GM12878 (cell line): ENCODE measurements at regions not wholly inside any gene's neighbourhood (a gene's known extent, or its start where the extent isn't known, plus 50 kb on each side); places are given as distances from the start of the nearest gene placed in this dataset.
A peak's percentile ranks its signal among the peaks of the same experiment; 100 is the strongest.

Experiments used
- ATAC-seq: fragments of 200-7000 bp; cut with Tn5 transposase; 3 replicates; pipeline ENCODE4 v1.9.1; 2020; ENCODE audit warnings: mild to moderate bottlenecking, moderate library complexity
- BruUV-seq: library from RNA; stranded (reverse); fragments of 400-500 nt; replicated peaks from 2 replicates; lab custom pipeline; 2021; lab: Mats Ljungman, UMichigan
- CTCF ChIA-PET: fragments of 300-600 bp; sonication (Branson Sonifier 250); formaldehyde crosslinking; extraction: SDS; loops from one replicate; lab custom pipeline; 2021; ENCODE audit warnings: inconsistent platforms; lab: Yijun Ruan, JAX
- POLR2A ChIA-PET: fragments of 350-600 bp; formaldehyde crosslinking; extraction: SDS; loops from one replicate; lab custom pipeline; 2021; ENCODE audit warnings: inconsistent platforms; lab: Charles Lee
- RAD21 ChIA-PET: fragments of 300-600 bp; sonication (Branson Sonifier 250); formaldehyde crosslinking; loops from one replicate; lab custom pipeline; 2023; ENCODE audit warnings: antibody characterized with exemption; ENCODE audit not compliant: unreplicated experiment; lab: Charles Lee
- SMC1A ChIA-PET: fragments of 300-600 bp; sonication (Branson Sonifier 250); formaldehyde crosslinking; loops from one replicate; lab custom pipeline; 2023; ENCODE audit not compliant: unreplicated experiment, uncharacterized antibody; lab: Charles Lee
- DNase-seq: peaks from one replicate; pipeline ENCODE4 v3.0.0-alpha.2; 2011; ENCODE audit warnings: low read depth, low spot score
- FAIRE-seq: peaks from 3 replicates; lab custom pipeline; 2011; peaks lifted over from hg19 to GRCh38; lab: Jason Lieb, UNC
- H2AFZ ChIP-seq: 2 replicates; pipeline ENCODE4 v1.6.0; 2011; ENCODE audit warnings: low read depth, low read length, control low read depth; ENCODE audit not compliant: control insufficient read depth
- H3K27ac ChIP-seq: 2 replicates; pipeline ENCODE4 v1.5.1; 2011; ENCODE audit warnings: control low read depth; ENCODE audit not compliant: control insufficient read depth, insufficient read depth
- H3K27me3 ChIP-seq, 2 experiments: replicated peaks in 1 of 2; 2 replicates each; pipeline versions ENCODE4 v1.6.0 to v1.6.1; 2011; ENCODE audit warnings: low read length in 1 of 2; ENCODE audit not compliant: control insufficient read depth in 2 of 2, insufficient read depth in 2 of 2
- H3K36me3 ChIP-seq, 2 experiments: 2 replicates each; pipeline ENCODE4 v1.5.1; 2011; ENCODE audit warnings: low read length in 1 of 2; ENCODE audit not compliant: control insufficient read depth in 2 of 2, insufficient read depth in 2 of 2
- H3K4me1 ChIP-seq: 2 replicates; pipeline ENCODE4 v1.6.1; 2011; ENCODE audit warnings: mild to moderate bottlenecking, low read length, moderate library complexity, mixed read lengths; ENCODE audit not compliant: control insufficient read depth, insufficient read depth
- H3K4me2 ChIP-seq: 2 replicates; pipeline ENCODE4 v1.6.0; 2011; ENCODE audit warnings: control low read depth; ENCODE audit not compliant: control insufficient read depth, insufficient read depth
- H3K4me3 ChIP-seq: fragments of 200-600 bp; sonication (generic); 2 replicates; pipeline ENCODE4 v1.5.1; 2016
- H3K79me2 ChIP-seq: 2 replicates; pipeline ENCODE4 v1.6.0; 2011; ENCODE audit warnings: low read length; ENCODE audit not compliant: control insufficient read depth, insufficient read depth
- H3K9ac ChIP-seq: 2 replicates; pipeline ENCODE4 v1.8.0; 2011; ENCODE audit warnings: low read length, control low read depth, mixed read lengths; ENCODE audit not compliant: control insufficient read depth, insufficient read depth
- H3K9me3 ChIP-seq: replicated peaks from 3 replicates; pipeline ENCODE4 v1.5.1; 2011; ENCODE audit warnings: mild to moderate bottlenecking, low read length; ENCODE audit not compliant: control insufficient read depth, insufficient read depth
- H4K20me1 ChIP-seq: 2 replicates; pipeline ENCODE4 v1.6.0; 2011; ENCODE audit not compliant: control insufficient read depth, insufficient read depth
- ATF3 ChIP-seq: IDR thresholded peaks from 2 replicates; pipeline ENCODE4 v1.6.1; 2011; ENCODE audit warnings: low read depth, mild to moderate bottlenecking, low read length, moderate library complexity, borderline replicate concordance; ENCODE audit errors: extremely low read depth
- BCL3 ChIP-seq: IDR thresholded peaks from 2 replicates; pipeline ENCODE4 v1.6.1; 2011; ENCODE audit warnings: borderline replicate concordance, low read depth, mild to moderate bottlenecking, moderate library complexity, low read length; ENCODE audit not compliant: insufficient read depth, poor library complexity, severe bottlenecking
- CEBPB ChIP-seq, 2 experiments: fragments of 150-350 bp in 1 of 2; IDR thresholded peaks; 2 replicates each; pipeline ENCODE4 v1.6.1; 2012 to 2014; ENCODE audit warnings: low read depth in 2 of 2, low read length in 2 of 2, borderline replicate concordance in 1 of 2, inconsistent platforms in 1 of 2
- CUX1 ChIP-seq: IDR thresholded peaks from 2 replicates; pipeline ENCODE4 v1.6.1; 2012; ENCODE audit warnings: improper control_type of control experiment, low read depth, low read length; ENCODE audit not compliant: insufficient replicate concordance
- DPF2 ChIP-seq: fragments of 450-650 bp; IDR thresholded peaks from 2 replicates; pipeline ENCODE4 v1.6.1; 2017; ENCODE audit warnings: mild to moderate bottlenecking
- MTA3 ChIP-seq: IDR thresholded peaks from 2 replicates; pipeline ENCODE4 v1.6.1; 2012; ENCODE audit warnings: low read length, inconsistent platforms, borderline replicate concordance
- NR2C2 ChIP-seq: IDR thresholded peaks from 2 replicates; pipeline ENCODE4 v1.6.1; 2011; ENCODE audit warnings: borderline replicate concordance, low read depth; ENCODE audit not compliant: control insufficient read depth, insufficient read length
- RAD21 ChIP-seq: IDR thresholded peaks from 2 replicates; pipeline ENCODE4 v1.6.1; 2011; ENCODE audit warnings: mild to moderate bottlenecking, low read depth, low read length, moderate library complexity; ENCODE audit not compliant: insufficient read depth
- WRNIP1 ChIP-seq: IDR thresholded peaks from 2 replicates; pipeline ENCODE4 v1.6.1; 2011; ENCODE audit warnings: low read depth, low read length, improper control_type of control experiment, borderline replicate concordance
- ZBED1 ChIP-seq: IDR thresholded peaks from 2 replicates; pipeline ENCODE4 v1.6.1; 2016; ENCODE audit warnings: borderline replicate concordance
- WGBS: methylation state at CpG from one replicate; pipeline ENCODE4 v1.1.6; 2016; ENCODE audit warnings: low lambda C conversion rate; ENCODE audit not compliant: insufficient replicate concordance, insufficient coverage; ENCODE audit errors: missing lambda C conversion rate; 5-methylcytosine and 5-hydroxymethylcytosine counted together
- in situ Hi-C: fragments of 300-500 bp; cut with MboI; formaldehyde crosslinking; loops from 9 replicates; pipeline ENCODE4 v1.14.3; 2018; ENCODE audit warnings: mixed read lengths
- intact Hi-C: fragments of 100-400 bp; cut with micrococcal nuclease; formaldehyde crosslinking; loops from one replicate; pipeline ENCODE4 v1.14.2; 2022; ENCODE audit not compliant: unreplicated experiment

- FAIRE-seq: no peak
- no peak for DNase-seq
Observed at GRCh38 chr13:47126432-47126831, 229.6 kb upstream of the HTR2A start.

GRCh38 chr13:47121092-47121763 is 224.4 kb upstream of the HTR2A start:
- in situ Hi-C loops (no loop called here), intact Hi-C loops (no loop called here)
- no peaks in the 10 kb centered on the region for H3K27me3 ChIP-seq
- 72% methylated on average over 1 of the region's 1 CpG for WGBS
- no peak overlapping the region for H2AFZ ChIP-seq
- DNase-seq: no peak
- no peaks in the 10 kb centered on the region for H3K9me3 ChIP-seq
- no peaks in the 10 kb centered on the region for H3K4me1 ChIP-seq
- H4K20me1 ChIP-seq: no peaks in the 10 kb centered on the region
- ChIA-PET CTCF (interaction anchor here (1.6 kb wide), 1 partner anchor 159 kb away, joined by 4 read pairs; no protein-coding TSS in a partner anchor), POLR2A (no interaction called here), RAD21 (no interaction called here), SMC1A (no interaction called here)
- no peaks in the 10 kb centered on the region for H3K36me3 ChIP-seq
- no TSS peak for BruUV-seq
- no peak for FAIRE-seq
- no peak overlapping the region for H3K4me3 ChIP-seq
- H3K27ac ChIP-seq: no peak overlapping the region
- no peak for ATAC-seq
- H3K4me2 ChIP-seq: no peak overlapping the region
- H3K79me2 ChIP-seq: no peaks in the 10 kb centered on the region
- no peak overlapping the region for H3K9ac ChIP-seq
- TF ChIP-seq CEBPB (IDR thresholded peaks at IDR 0.05; ENCODE audit: borderline replicate concordance in 1 of 2, low read depth in 2 of 2, low read length in 2 of 2) (no peak), CUX1 (no peak), WRNIP1 (no peak), MTA3 (no peak), BCL3 (no peak), ATF3 (no peak), DPF2 (no peak), ZBED1 (no peak)

More at GRCh38 chr13:47126432-47126831, 229.6 kb upstream of the HTR2A start:
- SMC1A ChIA-PET: no interaction called here
- no peak for TF ChIP-seq NR2C2
- TF ChIP-seq RAD21: peak; percentile 31
- TF ChIP-seq, all 136 proteins: peak for 1
- ChIA-PET RAD21 (no interaction called here), POLR2A (no interaction called here), CTCF (interaction anchor here (1.3 to 1.4 kb wide), 2 partner anchors 17 to 164 kb away, joined by 3 to 4 read pairs; no protein-coding TSS in a partner anchor)
- in situ Hi-C loops: no loop called here
- H3K4me1 ChIP-seq: no peaks in the 10 kb centered on the region
- H3K79me2 ChIP-seq: no peaks in the 10 kb centered on the region
- H3K36me3 ChIP-seq: no peaks in the 10 kb centered on the region
- WGBS: 98% methylated on average over 2 of the region's 2 CpGs
- H3K9ac ChIP-seq: no peak overlapping the region
- H3K9me3 ChIP-seq: no peaks in the 10 kb centered on the region
- no peak overlapping the region for H3K4me2 ChIP-seq
- H3K27ac ChIP-seq: no peak overlapping the region
- H4K20me1 ChIP-seq: no peaks in the 10 kb centered on the region
- H2AFZ ChIP-seq: no peak overlapping the region
- no TSS peak for BruUV-seq
- H3K4me3 ChIP-seq: no peak overlapping the region
- intact Hi-C loops: no loop called here
- no peaks in the 10 kb centered on the region for H3K27me3 ChIP-seq
- no peak; the same call in 2 of the 3 replicates for ATAC-seq
